ENCODE measurements at regions not wholly inside any gene's neighbourhood (a gene's known extent, or its start where the extent isn't known, plus 50 kb on each side); places are given as distances from the start of the nearest gene placed in this dataset.

GRCh38 chr5:32496104-32496503, 51.6 kb upstream of the ZFR start:
- H3K4me3 ChIP-seq (ENCODE audit: low read depth, low read length), result no peak overlapping the region
- DNase-seq (ENCODE audit: low read depth), result peak; percentile 37
- no peak for TF ChIP-seq CTCF (IDR thresholded peaks at IDR 0.05; ENCODE audit: insufficient read depth, low read depth, low read length)

- DNase-seq (ENCODE audit: low read depth), result no peak
- no peak for TF ChIP-seq CTCF (IDR thresholded peaks at IDR 0.05; ENCODE audit: insufficient read depth, low read depth, low read length)
- H3K4me3 ChIP-seq (ENCODE audit: low read depth, low read length), result no peak overlapping the region
Measured at GRCh38 chr5:32494827-32495226, 50.3 kb upstream of the ZFR start.

Data from fibroblast of villous mesenchyme (primary cell).